T-cell (primary cell): ENCODE measurements at regions not wholly inside any gene's neighbourhood (a gene's known extent, or its start where the extent isn't known, plus 50 kb on each side); places are given as distances from the start of the nearest gene placed in this dataset.

Experiments used
- ATAC-seq, 4 experiments: fragments of 200-7000 bp in 3 of 4; fragments of 150-1000 bp in 1 of 4; cut with Tn5 transposase; replicated peaks in 1 of 4; 1 replicate in 3 of 4; 2 replicates in 1 of 4; pipeline ENCODE4 v1.10.0; 2021; ENCODE audit warnings: moderate library complexity in 3 of 4, mild to moderate bottlenecking in 2 of 4, moderate number of reproducible peaks in 1 of 4
- CTCF ChIA-PET, 2 donors: fragments of 300-600 bp; sonication (Branson Sonifier 250); formaldehyde crosslinking; loops; one replicate each; lab custom pipeline; 2022; ENCODE audit warnings: antibody characterized with exemption in 2 of 2; lab: Charles Lee
- POLR2A ChIA-PET, 2 donors: fragments of 300-600 bp; sonication (Branson Sonifier 250); formaldehyde crosslinking; loops; one replicate each; lab custom pipeline; 2022; ENCODE audit warnings: antibody characterized with exemption in 2 of 2; lab: Charles Lee
- DNase-seq, 35 experiments: peaks; one replicate each; pipeline versions ENCODE4 v3.0.0 to v3.0.0-alpha.2; 2013 to 2023
- H3K27ac ChIP-seq: one replicate; pipeline ENCODE4 v1.5.1; 2013; ENCODE audit warnings: low read length
- H3K27me3 ChIP-seq, 2 experiments: replicated peaks in 1 of 2; 1 replicate in 1 of 2; 2 replicates in 1 of 2; pipeline versions ENCODE4 v1.6.1 to v1.7.0; 2013; ENCODE audit warnings: low read length in 1 of 2, mixed read lengths in 1 of 2; ENCODE audit not compliant: control insufficient read depth in 2 of 2, insufficient read depth in 2 of 2; ENCODE audit errors: extremely low read depth in 1 of 2
- H3K36me3 ChIP-seq, 2 donors: 1 replicate in 1 of 2; 2 replicates in 1 of 2; pipeline versions ENCODE4 v1.6.1 to v1.7.0; 2013; ENCODE audit warnings: low read length in 1 of 2; ENCODE audit not compliant: control insufficient read depth in 2 of 2, insufficient read depth in 1 of 2; ENCODE audit errors: extremely low read depth in 1 of 2
- H3K4me1 ChIP-seq, 2 experiments: 1 replicate in 1 of 2; 2 replicates in 1 of 2; pipeline versions ENCODE4 v1.6.1 to v1.7.0; 2013; ENCODE audit warnings: low read length in 2 of 2, mixed read lengths in 1 of 2; ENCODE audit not compliant: insufficient read depth in 2 of 2, control insufficient read depth in 1 of 2; ENCODE audit errors: extremely low read depth in 1 of 2
- H3K4me3 ChIP-seq, 2 donors: 1 replicate in 1 of 2; 2 replicates in 1 of 2; pipeline versions ENCODE4 v1.5.1 to v1.7.0; 2013; ENCODE audit warnings: mild to moderate bottlenecking in 2 of 2, low read length in 1 of 2, moderate library complexity in 1 of 2; ENCODE audit not compliant: control insufficient read depth in 1 of 2; ENCODE audit errors: extremely low read depth in 1 of 2
- H3K9me3 ChIP-seq: 2 replicates; pipeline ENCODE4 v1.7.0; 2013
- H3K27ac Mint-ChIP-seq, 2 donors: one replicate each; pipeline ENCODE4 v1.8.0; 2020 to 2021; ENCODE audit warnings: mild to moderate bottlenecking in 2 of 2, mixed read lengths in 2 of 2
- H3K27me3 Mint-ChIP-seq, 2 donors: one replicate each; pipeline ENCODE4 v1.8.0; 2021 to 2022; ENCODE audit warnings: mixed read lengths in 2 of 2
- H3K36me3 Mint-ChIP-seq: one replicate; pipeline ENCODE4 v1.8.0; 2021; ENCODE audit warnings: mixed read lengths
- H3K4me1 Mint-ChIP-seq, 3 donors: one replicate each; pipeline ENCODE4 v1.8.0; 2020 to 2022; ENCODE audit warnings: mixed read lengths in 3 of 3, mild to moderate bottlenecking in 1 of 3
- H3K4me3 Mint-ChIP-seq, 3 donors: one replicate each; pipeline ENCODE4 v1.8.0; 2020 to 2022; ENCODE audit warnings: mild to moderate bottlenecking in 3 of 3, mixed read lengths in 3 of 3, moderate library complexity in 3 of 3
- H3K9me3 Mint-ChIP-seq, 3 donors: one replicate each; pipeline ENCODE4 v1.8.0; 2020 to 2022; ENCODE audit warnings: mixed read lengths in 3 of 3
- WGBS: methylation state at CpG from one replicate; pipeline ENCODE4 v1.1.5; 2013; ENCODE audit warnings: missing lambda C conversion rate; ENCODE audit not compliant: insufficient coverage; 5-methylcytosine and 5-hydroxymethylcytosine counted together

DNA sequence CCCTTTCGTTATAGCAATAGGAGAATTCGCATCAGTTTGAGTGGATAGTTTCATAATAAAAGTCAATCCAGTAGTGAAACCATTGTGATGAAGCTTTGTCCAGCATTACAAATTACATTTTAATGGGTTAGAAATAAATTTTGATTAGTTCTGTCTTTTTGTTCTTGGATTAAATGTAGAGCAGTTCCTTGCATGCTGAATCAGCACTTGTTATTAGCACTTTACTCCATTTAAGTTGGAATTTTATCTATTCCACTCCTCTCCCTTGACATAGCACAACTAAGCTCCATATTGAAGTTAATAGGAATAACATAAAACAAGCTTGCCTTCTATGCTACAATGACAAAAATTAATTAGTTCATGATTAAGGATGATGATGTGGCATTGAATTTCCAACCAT, 624.1 kb downstream of the CCDC85A start:
- Histone ChIP-seq H3K4me1 (no peaks in the 10 kb centered on the region), H3K36me3 (no peaks in the 10 kb centered on the region), H3K9me3 (peaks cover 3% of the 10 kb centered on the region), H3K27me3 (no peaks in the 10 kb centered on the region), H3K27ac (no peak overlapping the region), H3K4me3 (no peak overlapping the region)
- ATAC-seq (no peak), DNase-seq (no peak)
- no peaks in the 10 kb centered on the region for H3K4me1 Mint-ChIP-seq
- no peaks in the 10 kb centered on the region for H3K36me3 Mint-ChIP-seq
- peaks cover 10 to 26% (median 23%) of the 10 kb centered on the region in 3 donors for H3K9me3 Mint-ChIP-seq
- no CpG with 5 or more reads among the region's 2 CpGs for WGBS
- H3K27me3 Mint-ChIP-seq = no peaks in the 10 kb centered on the region
- ChIA-PET POLR2A (no interaction called here), CTCF (no interaction called here)
- H3K4me3 Mint-ChIP-seq = no peak overlapping the region
- H3K27ac Mint-ChIP-seq = no peak overlapping the region

DNA sequence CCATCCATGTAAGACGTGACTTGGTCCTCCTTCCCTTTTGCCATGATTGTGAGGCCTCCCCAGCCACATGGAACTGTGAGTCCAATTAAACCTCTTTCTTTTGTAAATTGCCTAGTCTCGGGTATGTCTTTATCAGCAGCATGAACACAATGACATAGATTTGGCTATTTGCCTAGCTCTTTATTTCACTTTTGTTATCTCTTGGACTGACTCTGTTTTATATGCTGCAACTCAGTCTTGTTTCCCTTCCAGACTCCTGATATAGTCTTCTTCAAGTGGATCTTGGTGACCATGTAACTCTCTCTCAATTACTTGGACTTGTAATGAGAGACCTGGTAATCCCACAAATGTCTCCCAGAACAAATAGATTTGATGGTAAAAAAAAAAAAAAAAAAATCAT, 627.6 kb downstream of the CCDC85A start:
- Histone ChIP-seq H3K4me1 (no peaks in the 10 kb centered on the region), H3K9me3 (peaks cover 3% of the 10 kb centered on the region), H3K36me3 (no peaks in the 10 kb centered on the region), H3K4me3 (no peak overlapping the region), H3K27me3 (no peaks in the 10 kb centered on the region), H3K27ac (no peak overlapping the region)
- Mint-ChIP-seq H3K4me1 (no peaks in the 10 kb centered on the region), H3K27ac (no peak overlapping the region), H3K36me3 (no peaks in the 10 kb centered on the region), H3K9me3 (peaks cover 3 to 18% (median 16%) of the 10 kb centered on the region in 3 donors), H3K4me3 (no peak overlapping the region), H3K27me3 (no peaks in the 10 kb centered on the region)
- POLR2A ChIA-PET = no interaction called here
- WGBS = 75% methylated on average over 1 of the region's 2 CpGs
- CTCF ChIA-PET = no interaction called here
- ATAC-seq = no peak
- no peak for DNase-seq

DNA sequence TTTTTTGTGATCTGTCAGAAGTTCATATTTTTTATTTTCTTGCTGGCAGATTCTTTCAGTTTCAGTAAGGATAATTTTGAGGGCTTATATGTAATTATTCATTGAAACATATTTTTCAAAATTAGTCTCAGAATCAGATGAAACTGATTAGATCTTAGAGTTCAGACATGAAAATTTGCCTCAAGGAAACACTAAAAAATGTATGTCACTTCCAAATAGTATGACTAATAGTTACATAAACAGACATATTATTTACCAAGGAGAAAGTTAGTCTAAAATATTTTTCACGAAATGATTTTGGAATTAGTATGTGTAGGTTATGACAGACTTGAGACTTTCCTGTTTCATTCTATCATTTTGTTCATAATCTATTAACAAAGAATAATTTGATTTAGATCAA, 628.6 kb downstream of the CCDC85A start:
- no CpG with 5 or more reads among the region's 1 CpG for WGBS
- Histone ChIP-seq H3K36me3 (no peaks in the 10 kb centered on the region), H3K4me3 (no peak overlapping the region), H3K27ac (no peak overlapping the region), H3K9me3 (peaks cover 3% of the 10 kb centered on the region), H3K4me1 (no peaks in the 10 kb centered on the region), H3K27me3 (no peaks in the 10 kb centered on the region)
- no peaks in the 10 kb centered on the region for H3K36me3 Mint-ChIP-seq
- DNase-seq (no peak), ATAC-seq (no peak)
- no peak overlapping the region for H3K27ac Mint-ChIP-seq
- no peaks in the 10 kb centered on the region for H3K27me3 Mint-ChIP-seq
- H3K4me3 Mint-ChIP-seq = no peak overlapping the region
- no peaks in the 10 kb centered on the region for H3K4me1 Mint-ChIP-seq
- POLR2A ChIA-PET = no interaction called here
- CTCF ChIA-PET = interaction anchor here in 1 of 2 donors (0.6 kb wide), 1 partner anchor 34 kb away, joined by 3 read pairs; no protein-coding TSS in a partner anchor
- peaks cover 6 to 17% (median 16%) of the 10 kb centered on the region in 3 donors for H3K9me3 Mint-ChIP-seq

DNA sequence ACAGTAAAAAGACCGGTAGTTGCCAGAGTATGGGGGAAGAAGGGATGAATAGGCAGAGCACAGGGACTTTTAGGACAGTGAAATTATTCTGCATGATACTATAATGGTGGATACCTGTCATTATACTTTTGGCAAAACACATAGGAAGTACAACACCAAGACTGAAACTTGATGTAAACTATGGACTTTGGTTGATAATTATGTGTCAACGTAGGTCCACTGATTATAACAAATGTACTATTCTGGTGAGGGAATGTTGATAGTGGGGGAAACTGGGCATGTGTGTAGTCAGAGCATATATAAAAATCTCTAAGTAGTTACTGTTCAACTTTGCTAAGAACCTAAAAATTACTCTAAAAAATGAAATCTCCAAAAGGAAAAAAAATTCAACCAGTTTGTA, 629.7 kb downstream of the CCDC85A start:
- no peak overlapping the region for H3K4me3 ChIP-seq
- H3K4me3 Mint-ChIP-seq = no peak overlapping the region
- peaks cover 11 to 21% (median 18%) of the 10 kb centered on the region in 3 donors for H3K9me3 Mint-ChIP-seq
- no peaks in the 10 kb centered on the region for H3K4me1 ChIP-seq
- POLR2A ChIA-PET = no interaction called here
- H3K27me3 Mint-ChIP-seq = no peaks in the 10 kb centered on the region
- CTCF ChIA-PET = no interaction called here
- H3K36me3 ChIP-seq = no peaks in the 10 kb centered on the region
- 100% methylated on average over 1 of the region's 2 CpGs for WGBS
- no peaks in the 10 kb centered on the region for H3K9me3 ChIP-seq
- no peak overlapping the region for H3K27ac Mint-ChIP-seq
- H3K36me3 Mint-ChIP-seq = no peaks in the 10 kb centered on the region
- no peaks in the 10 kb centered on the region for H3K4me1 Mint-ChIP-seq
- H3K27me3 ChIP-seq = no peaks in the 10 kb centered on the region
- no peak overlapping the region for H3K27ac ChIP-seq
- ATAC-seq (no peak), DNase-seq (no peak)

DNA sequence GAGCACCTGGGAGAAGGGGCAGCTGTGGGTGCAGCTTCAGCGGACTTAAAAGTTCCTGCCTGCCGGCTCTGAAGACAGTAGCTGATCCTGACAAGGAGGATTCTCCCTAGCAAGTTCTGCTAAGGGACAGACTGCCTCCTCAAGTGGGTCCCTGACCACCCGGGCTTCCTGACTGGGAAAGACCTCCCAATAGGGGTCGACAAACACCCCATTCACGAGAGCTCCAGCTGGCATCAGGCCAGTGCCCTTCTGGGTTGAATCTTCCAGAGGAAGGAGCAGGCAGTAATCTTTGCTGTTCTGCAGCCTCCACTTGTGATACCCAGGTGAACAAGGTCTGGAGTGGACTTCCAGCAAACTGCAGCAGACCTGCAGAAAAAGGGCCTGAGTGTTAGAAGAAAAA, 632.9 kb downstream of the CCDC85A start:
- WGBS = 67% methylated on average over 4 of the region's 5 CpGs
- Mint-ChIP-seq H3K4me3 (no peak overlapping the region), H3K27me3 (no peaks in the 10 kb centered on the region), H3K4me1 (no peaks in the 10 kb centered on the region), H3K36me3 (no peaks in the 10 kb centered on the region), H3K27ac (no peak overlapping the region), H3K9me3 (peaks cover 15 to 28% (median 18%) of the 10 kb centered on the region in 3 donors)
- POLR2A ChIA-PET = no interaction called here
- Histone ChIP-seq H3K27me3 (no peaks in the 10 kb centered on the region), H3K4me1 (no peaks in the 10 kb centered on the region), H3K27ac (no peak overlapping the region), H3K36me3 (no peaks in the 10 kb centered on the region), H3K4me3 (no peak overlapping the region), H3K9me3 (no peaks in the 10 kb centered on the region)
- ATAC-seq (no peak), DNase-seq (no peak)
- CTCF ChIA-PET = no interaction called here

DNA sequence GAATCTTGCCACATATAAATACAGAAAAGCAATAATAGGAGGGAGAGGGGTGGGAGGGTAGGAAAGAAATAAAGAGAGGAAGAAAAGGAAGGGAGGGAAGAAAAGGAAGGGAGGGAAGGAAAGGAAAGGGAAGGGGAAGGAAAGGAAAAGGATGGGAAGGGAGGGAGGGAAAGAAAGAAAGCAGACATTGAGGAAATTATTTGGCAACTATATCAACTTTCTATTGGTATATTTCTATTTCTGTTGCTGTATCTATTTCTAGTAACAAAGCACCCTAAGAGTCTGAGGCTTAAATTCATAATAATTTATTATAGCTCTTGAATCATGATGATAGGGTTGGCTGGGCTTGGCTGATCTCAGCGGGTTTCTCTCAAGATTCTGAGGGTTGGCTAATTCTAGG, 648.0 kb downstream of the CCDC85A start:
- Mint-ChIP-seq H3K36me3 (no peaks in the 10 kb centered on the region), H3K27ac (no peak overlapping the region), H3K9me3 (peaks cover 14 to 28% (median 17%) of the 10 kb centered on the region in 3 donors), H3K4me3 (no peak overlapping the region), H3K4me1 (no peaks in the 10 kb centered on the region), H3K27me3 (no peaks in the 10 kb centered on the region)
- Histone ChIP-seq H3K27me3 (no peaks in the 10 kb centered on the region), H3K36me3 (no peaks in the 10 kb centered on the region), H3K4me3 (no peak overlapping the region), H3K4me1 (no peaks in the 10 kb centered on the region), H3K27ac (no peak overlapping the region), H3K9me3 (no peaks in the 10 kb centered on the region)
- ChIA-PET POLR2A (no interaction called here), CTCF (no interaction called here)
- WGBS = 67% methylated on average over 1 of the region's 1 CpG
- DNase-seq = no peak
- no peak for ATAC-seq

GRCh38 chr2:56834686-56835085, 650.9 kb downstream of the CCDC85A start:
- CTCF ChIA-PET = no interaction called here
- no peaks in the 10 kb centered on the region for H3K4me1 Mint-ChIP-seq
- no peaks in the 10 kb centered on the region for H3K4me1 ChIP-seq
- no peaks in the 10 kb centered on the region for H3K36me3 Mint-ChIP-seq
- no peak overlapping the region for H3K27ac Mint-ChIP-seq
- no peaks in the 10 kb centered on the region for H3K27me3 Mint-ChIP-seq
- DNase-seq (no peak), ATAC-seq (no peak)
- no peak overlapping the region for H3K4me3 Mint-ChIP-seq
- WGBS = no CpG with 5 or more reads among the region's 5 CpGs
- no peaks in the 10 kb centered on the region for H3K27me3 ChIP-seq
- POLR2A ChIA-PET = no interaction called here
- no peak overlapping the region for H3K4me3 ChIP-seq
- peaks cover 17 to 28% (median 23%) of the 10 kb centered on the region in 3 donors for H3K9me3 Mint-ChIP-seq
- H3K27ac ChIP-seq = no peak overlapping the region
- no peaks in the 10 kb centered on the region for H3K9me3 ChIP-seq
- no peaks in the 10 kb centered on the region for H3K36me3 ChIP-seq
